Breast epithelium (tissue), 4 donors: ENCODE measurements at regions not wholly inside any gene's neighbourhood (a gene's known extent, or its start where the extent isn't known, plus 50 kb on each side); places are given as distances from the start of the nearest gene placed in this dataset.

Experiments used
- DNase-seq, 2 donors: peaks; one replicate each; pipeline ENCODE4 v3.0.0-alpha.2; 2019; ENCODE audit warnings: low spot score in 2 of 2
- H3K27ac ChIP-seq, 2 donors: fragments of 200-600 bp; sonication (generic) in 1 of 2; one replicate each; pipeline ENCODE4 v1.5.1; 2016 to 2019; ENCODE audit warnings: mild to moderate bottlenecking in 1 of 2
- H3K27me3 ChIP-seq, 2 donors: fragments of 200-600 bp; sonication (generic) in 1 of 2; one replicate each; pipeline versions ENCODE4 v1.5.1 to v1.6.0; 2017 to 2019; ENCODE audit warnings: control low read depth in 1 of 2, mild to moderate bottlenecking in 1 of 2
- H3K36me3 ChIP-seq: fragments of 200-600 bp; one replicate; pipeline ENCODE4 v1.5.1; 2019
- H3K4me1 ChIP-seq, 2 donors: fragments of 200-600 bp; sonication (generic); one replicate each; pipeline ENCODE4 v1.5.1; 2016 to 2019; ENCODE audit warnings: control low read depth in 1 of 2
- H3K4me3 ChIP-seq, 3 donors: fragments of 200-600 bp; sonication (generic); 1 replicate in 2 of 3; 2 replicates in 1 of 3; pipeline ENCODE4 v1.5.1; 2016 to 2019; ENCODE audit warnings: mild to moderate bottlenecking in 3 of 3, moderate library complexity in 2 of 3
- H3K9me3 ChIP-seq, 2 donors: fragments of 200-600 bp; sonication (generic) in 1 of 2; one replicate each; pipeline ENCODE4 v1.5.1; 2016 to 2019; ENCODE audit warnings: control low read depth in 1 of 2
- CTCF ChIP-seq, 3 donors: fragments of 450-650 bp; IDR thresholded peaks; one replicate each; pipeline ENCODE4 v1.5.1; 2016 to 2017; ENCODE audit warnings: antibody characterized with exemption in 3 of 3, mild to moderate bottlenecking in 3 of 3, moderate library complexity in 3 of 3
- POLR2A ChIP-seq: fragments of 450-650 bp; IDR thresholded peaks from one replicate; pipeline ENCODE4 v1.6.1; 2016; ENCODE audit warnings: antibody characterized with exemption, mild to moderate bottlenecking, moderate library complexity
- POLR2AphosphoS5 ChIP-seq, 3 donors: sonication (generic); formaldehyde crosslinking; IDR thresholded peaks; one replicate each; pipeline ENCODE4 v1.6.1; 2017; ENCODE audit warnings: antibody characterized with exemption in 3 of 3
- intact Hi-C: fragments of 100-400 bp; cut with DNase I; formaldehyde crosslinking; loops from one replicate; pipeline ENCODE4 v1.15.1; 2023; ENCODE audit warnings: low total_unique reads

GRCh38 chr4:181008164-181008563 is 1235.0 kb upstream of the TENM3 start:
- DNase-seq: no peak
- H3K4me3 ChIP-seq: no peak overlapping the region
- no peaks in the 10 kb centered on the region for H3K36me3 ChIP-seq
- H3K27me3 ChIP-seq: no peaks in the 10 kb centered on the region
- H3K27ac ChIP-seq: no peak overlapping the region
- H3K9me3 ChIP-seq: no peaks in the 10 kb centered on the region
- intact Hi-C loops: no loop called here
- H3K4me1 ChIP-seq: no peaks in the 10 kb centered on the region
- TF ChIP-seq CTCF (IDR thresholded peaks at IDR 0.05) (no peak), POLR2A (no peak), POLR2AphosphoS5 (IDR thresholded peaks at IDR 0.05) (no peak)

- H3K27me3 ChIP-seq: no peaks in the 10 kb centered on the region
- H3K4me1 ChIP-seq: no peaks in the 10 kb centered on the region
- TF ChIP-seq POLR2AphosphoS5 (IDR thresholded peaks at IDR 0.05): no peak
- no peak for TF ChIP-seq POLR2A
- TF ChIP-seq CTCF (IDR thresholded peaks at IDR 0.05): no peak
- peaks cover 0 to 18% of the 10 kb centered on the region in 2 donors for H3K9me3 ChIP-seq
- no peak overlapping the region for H3K27ac ChIP-seq
- H3K4me3 ChIP-seq: no peak overlapping the region
- no peaks in the 10 kb centered on the region for H3K36me3 ChIP-seq
- DNase-seq: no peak
- intact Hi-C loops: no loop called here
These were observed 1230.0 kb upstream of the TENM3 start for GRCh38 chr4:181013162-181013561.

- intact Hi-C loops: no loop called here
- H3K36me3 ChIP-seq: no peaks in the 10 kb centered on the region
- TF ChIP-seq CTCF (IDR thresholded peaks at IDR 0.05) (no peak), POLR2A (no peak), POLR2AphosphoS5 (IDR thresholded peaks at IDR 0.05) (no peak)
These were observed 1226.2 kb upstream of the TENM3 start for GRCh38 chr4:181017038-181017437.

GRCh38 chr4:181018472-181018871 is 1224.7 kb upstream of the TENM3 start:
- Histone ChIP-seq H3K36me3 (no peaks in the 10 kb centered on the region), H3K27me3 (no peaks in the 10 kb centered on the region), H3K4me3 (no peak overlapping the region), H3K4me1 (no peaks in the 10 kb centered on the region), H3K9me3 (peaks cover 0 to 16% of the 10 kb centered on the region in 2 donors), H3K27ac (no peak overlapping the region)
- DNase-seq: no peak
- intact Hi-C loops: no loop called here
- TF ChIP-seq CTCF (IDR thresholded peaks at IDR 0.05): no peak
- no peak for TF ChIP-seq POLR2A
- TF ChIP-seq POLR2AphosphoS5 (IDR thresholded peaks at IDR 0.05): no peak

More at GRCh38 chr4:181017038-181017437, 1226.2 kb upstream of the TENM3 start:
- Histone ChIP-seq H3K4me3 (no peak overlapping the region), H3K27ac (no peak overlapping the region), H3K4me1 (no peaks in the 10 kb centered on the region), H3K27me3 (no peaks in the 10 kb centered on the region), H3K9me3 (peaks cover 0 to 18% of the 10 kb centered on the region in 2 donors)
- no peak for DNase-seq

GRCh38 chr4:181018913-181019312 is 1224.3 kb upstream of the TENM3 start:
- no peak for TF ChIP-seq CTCF (IDR thresholded peaks at IDR 0.05)
- no peak for TF ChIP-seq POLR2AphosphoS5 (IDR thresholded peaks at IDR 0.05)
- no peak for TF ChIP-seq POLR2A
- intact Hi-C loops: no loop called here
- H3K27me3 ChIP-seq: no peaks in the 10 kb centered on the region
- H3K27ac ChIP-seq: no peak overlapping the region
- no peaks in the 10 kb centered on the region for H3K36me3 ChIP-seq
- no peak overlapping the region for H3K4me3 ChIP-seq
- no peak for DNase-seq
- H3K9me3 ChIP-seq: peaks cover 0 to 12% of the 10 kb centered on the region in 2 donors
- H3K4me1 ChIP-seq: no peaks in the 10 kb centered on the region
